ENCODE measurements at regions not wholly inside any gene's neighbourhood (a gene's known extent, or its start where the extent isn't known, plus 50 kb on each side); places are given as distances from the start of the nearest gene placed in this dataset.
"Not testable (repeated sequence)": the region's sequence is repeated elsewhere in the genome, so short reads cannot be mapped to it uniquely, and the experiment has no call there.

- not testable (repeated sequence) for TF ChIP-seq CTCF (IDR thresholded peaks at IDR 0.05; ENCODE audit: poor library complexity, severe bottlenecking); POLR2AphosphoS5 (IDR thresholded peaks at IDR 0.05); EP300 (conservative IDR thresholded peaks at IDR 0.05; ENCODE audit: poor library complexity, severe bottlenecking)
Measured at GRCh38 chr12:97076912-97077311, 169.9 kb downstream of the NEDD1 start.

Data from neural cell (in vitro differentiated cells).